Esophagus muscularis mucosa (tissue), 4 donors: ENCODE measurements at regions not wholly inside any gene's neighbourhood (a gene's known extent, or its start where the extent isn't known, plus 50 kb on each side); places are given as distances from the start of the nearest gene placed in this dataset.
"Not testable (repeated sequence)": the region's sequence is repeated elsewhere in the genome, so short reads cannot be mapped to it uniquely, and the experiment has no call there.

Experiments
- DNase-seq: peaks from one replicate; pipeline ENCODE4 v3.0.0-alpha.2; 2017; ENCODE audit errors: extremely low spot score
- H3K27ac ChIP-seq, 4 donors: fragments of 200-600 bp; sonication (generic); replicated peaks in 1 of 4; 1 replicate in 3 of 4; 2 replicates in 1 of 4; pipeline ENCODE4 v1.5.1; 2016 to 2019; ENCODE audit warnings: mild to moderate bottlenecking in 1 of 4
- H3K27me3 ChIP-seq, 4 donors: fragments of 200-600 bp; sonication (generic); one replicate each; pipeline versions ENCODE4 v1.5.1 to v1.6.0; 2016 to 2019
- H3K36me3 ChIP-seq, 4 donors: fragments of 200-600 bp; sonication (generic); one replicate each; pipeline ENCODE4 v1.5.1; 2016 to 2019
- H3K4me1 ChIP-seq, 4 donors: fragments of 200-600 bp; sonication (generic); one replicate each; pipeline ENCODE4 v1.5.1; 2016 to 2019
- H3K4me3 ChIP-seq, 4 donors: fragments of 200-600 bp; sonication (generic); 1 replicate in 2 of 4; 2 replicates in 2 of 4; pipeline ENCODE4 v1.5.1; 2016 to 2019; ENCODE audit warnings: mild to moderate bottlenecking in 4 of 4, moderate library complexity in 1 of 4
- H3K9me3 ChIP-seq, 4 donors: fragments of 200-600 bp; sonication (generic); 1 replicate in 3 of 4; 2 replicates in 1 of 4; pipeline ENCODE4 v1.5.1; 2016 to 2019
- CTCF ChIP-seq, 3 experiments: fragments of 200-600 bp in 2 of 3; fragments of 450-650 bp in 1 of 3; sonication (generic) in 2 of 3; IDR thresholded peaks; one replicate each; pipeline ENCODE4 v1.5.1; 2017 to 2019; ENCODE audit warnings: antibody characterized with exemption in 3 of 3, mild to moderate bottlenecking in 2 of 3, moderate library complexity in 1 of 3
- EP300 ChIP-seq: sonication (generic); formaldehyde crosslinking; IDR thresholded peaks from one replicate; pipeline ENCODE4 v1.6.1; 2017; ENCODE audit warnings: antibody characterized with exemption
- POLR2A ChIP-seq: fragments of 450-650 bp; IDR thresholded peaks from one replicate; pipeline ENCODE4 v1.6.1; 2017; ENCODE audit warnings: antibody characterized with exemption, moderate library complexity, mild to moderate bottlenecking, low read depth
- POLR2AphosphoS5 ChIP-seq, 2 donors: sonication (generic); formaldehyde crosslinking; IDR thresholded peaks; one replicate each; pipeline ENCODE4 v1.6.1; 2017; ENCODE audit warnings: antibody characterized with exemption in 2 of 2
- WGBS: methylation state at CpG from one replicate; pipeline ENCODE4 v1.1.5; 2018; 5-methylcytosine and 5-hydroxymethylcytosine counted together
- intact Hi-C: fragments of 100-400 bp; cut with DNase I; formaldehyde crosslinking; loops from one replicate; pipeline ENCODE4 v1.15.1; 2023

- H3K36me3 ChIP-seq: no peaks in the 10 kb centered on the region
- no peak overlapping the region for H3K4me3 ChIP-seq
- no peaks in the 10 kb centered on the region for H3K9me3 ChIP-seq
- intact Hi-C loops: loop anchor here (5.0 kb wide), 1 partner anchor 157 kb away; no protein-coding TSS in a partner anchor
- DNase-seq: no peak
- H3K4me1 ChIP-seq: no peaks in the 10 kb centered on the region
- TF ChIP-seq POLR2A (no peak), CTCF (IDR thresholded peaks at IDR 0.05) (no peak), POLR2AphosphoS5 (IDR thresholded peaks at IDR 0.05) (no peak), EP300 (no peak)
- no peak overlapping the region for H3K27ac ChIP-seq
- H3K27me3 ChIP-seq: no peaks in the 10 kb centered on the region
- WGBS: 57% methylated on average over 1 of the region's 1 CpG
Observed at GRCh38 chr12:72889791-72890190, 617.6 kb downstream of the TRHDE start.

DNA sequence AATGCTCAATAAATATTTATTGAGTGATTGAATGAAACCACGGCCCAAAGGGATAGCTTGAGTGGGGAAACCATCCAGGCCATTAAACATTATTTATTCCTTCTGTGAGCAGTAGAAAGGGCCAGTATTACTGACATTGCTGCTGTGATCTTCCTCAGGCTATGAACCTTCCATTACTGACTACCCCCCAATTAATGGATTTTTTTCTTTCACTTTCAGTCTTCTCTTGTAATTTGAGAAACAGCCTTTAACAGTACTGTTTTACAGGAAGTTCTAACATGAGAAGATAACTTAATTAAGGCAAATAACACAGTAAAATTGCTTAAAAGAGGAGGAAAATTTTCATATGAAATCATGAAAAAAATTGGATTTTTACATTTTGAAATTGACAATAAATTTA, 629.5 kb downstream of the TRHDE start:
- TF ChIP-seq EP300 (no peak), CTCF (IDR thresholded peaks at IDR 0.05) (no peak), POLR2A (no peak), POLR2AphosphoS5 (IDR thresholded peaks at IDR 0.05) (no peak)
- no peak overlapping the region for H3K4me3 ChIP-seq
- no peaks in the 10 kb centered on the region for H3K9me3 ChIP-seq
- H3K36me3 ChIP-seq: no peaks in the 10 kb centered on the region
- no peak for DNase-seq
- no peaks in the 10 kb centered on the region for H3K27me3 ChIP-seq
- no peak overlapping the region for H3K27ac ChIP-seq
- WGBS: 92% methylated on average over 1 of the region's 1 CpG
- intact Hi-C loops: no loop called here
- H3K4me1 ChIP-seq: no peaks in the 10 kb centered on the region

- Histone ChIP-seq H3K27me3 (no peaks in the 10 kb centered on the region), H3K4me1 (no peaks in the 10 kb centered on the region), H3K9me3 (no peaks in the 10 kb centered on the region), H3K27ac (no peak overlapping the region), H3K36me3 (no peaks in the 10 kb centered on the region), H3K4me3 (no peak overlapping the region)
- no peak for TF ChIP-seq EP300
- no peak for TF ChIP-seq POLR2AphosphoS5 (IDR thresholded peaks at IDR 0.05)
- no peak for TF ChIP-seq POLR2A
- no peak for TF ChIP-seq CTCF (IDR thresholded peaks at IDR 0.05)
- 96% methylated on average over 2 of the region's 2 CpGs for WGBS
- intact Hi-C loops: no loop called here
- no peak for DNase-seq
Observed at GRCh38 chr12:72925716-72926115, 653.5 kb downstream of the TRHDE start.

- H3K27ac ChIP-seq, H3K36me3 ChIP-seq, H3K4me3 ChIP-seq, H3K4me1 ChIP-seq, intact Hi-C loops, H3K27me3 ChIP-seq, DNase-seq, H3K9me3 ChIP-seq: not testable (repeated sequence)
- WGBS: 91% methylated on average over 7 of the region's 7 CpGs
Observed at GRCh38 chr12:72931838-72932237, 659.7 kb downstream of the TRHDE start.

- no peak overlapping the region for H3K27ac ChIP-seq
- H3K4me3 ChIP-seq: no peak overlapping the region
- H3K9me3 ChIP-seq: peaks cover 0 to 8% (median 0%) of the 10 kb centered on the region in 4 donors
- 81% methylated on average over 1 of the region's 1 CpG for WGBS
- intact Hi-C loops: no loop called here
- H3K36me3 ChIP-seq: no peaks in the 10 kb centered on the region
- TF ChIP-seq EP300 (no peak), CTCF (IDR thresholded peaks at IDR 0.05) (no peak), POLR2A (no peak), POLR2AphosphoS5 (IDR thresholded peaks at IDR 0.05) (no peak)
- H3K27me3 ChIP-seq: no peaks in the 10 kb centered on the region
- no peak for DNase-seq
- H3K4me1 ChIP-seq: no peaks in the 10 kb centered on the region
Observed at GRCh38 chr12:72937486-72937885, 665.3 kb downstream of the TRHDE start.
